ENCODE measurements at regions not wholly inside any gene's neighbourhood (a gene's known extent, or its start where the extent isn't known, plus 50 kb on each side); places are given as distances from the start of the nearest gene placed in this dataset.

DNA sequence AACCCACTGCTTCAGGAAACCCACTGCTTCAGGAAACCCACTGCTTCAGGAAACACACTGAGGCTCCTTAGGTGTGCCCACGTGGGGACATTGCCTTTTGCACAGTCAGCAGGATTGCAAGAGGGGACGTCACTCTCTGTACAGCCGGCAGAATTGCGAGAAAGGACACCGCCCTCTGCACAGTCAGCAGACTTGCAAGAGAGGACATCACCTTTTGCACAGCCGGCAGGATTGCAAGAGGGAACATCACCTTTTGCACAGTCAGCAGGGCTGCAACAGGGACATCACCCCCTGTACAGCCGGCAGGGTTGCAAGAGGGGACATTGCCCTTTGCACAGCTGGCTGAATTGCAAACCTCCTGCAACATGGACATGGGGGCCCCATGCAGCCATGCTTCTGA, 407.6 kb downstream of the GLRX3 start:
- no peak for DNase-seq (ENCODE audit: low read depth, low spot score)
- no peak for TF ChIP-seq CTCF (conservative IDR thresholded peaks at IDR 0.05)
- no peak overlapping the region for H3K27ac Mint-ChIP-seq (ENCODE audit: unreplicated experiment)
- no peak overlapping the region for H3K4me3 Mint-ChIP-seq
- no peaks in the 10 kb centered on the region for H3K4me1 Mint-ChIP-seq
- H3K27me3 Mint-ChIP-seq (ENCODE audit: low read depth): peaks cover 55% of the 10 kb centered on the region
- no peaks in the 10 kb centered on the region for H3K36me3 Mint-ChIP-seq (ENCODE audit: low read depth)
- no peaks in the 10 kb centered on the region for H3K9me3 Mint-ChIP-seq

DNA sequence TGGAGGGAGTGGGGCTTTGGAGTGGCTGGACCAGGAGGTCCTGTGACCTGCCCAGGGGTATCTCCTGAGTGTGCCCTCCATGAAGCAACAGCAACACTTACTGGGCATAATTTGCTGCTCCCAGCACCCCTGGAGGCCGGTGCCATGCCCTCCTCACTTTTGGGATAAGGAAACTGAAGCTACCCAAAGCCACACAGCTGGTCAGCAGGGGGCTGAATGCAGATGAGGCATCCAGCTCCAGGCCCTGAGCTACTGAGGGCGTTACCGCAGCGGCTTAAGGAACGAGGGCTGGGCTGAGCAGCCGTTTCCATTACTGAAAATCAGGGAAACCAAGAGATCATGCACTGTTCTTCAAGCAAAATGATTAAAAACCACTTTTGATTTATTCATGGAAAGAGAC, 408.9 kb downstream of the GLRX3 start:
- Mint-ChIP-seq H3K27ac (ENCODE audit: unreplicated experiment) (no peak overlapping the region), H3K27me3 (ENCODE audit: low read depth) (peaks cover 58% of the 10 kb centered on the region), H3K4me1 (no peaks in the 10 kb centered on the region), H3K4me3 (no peak overlapping the region), H3K9me3 (no peaks in the 10 kb centered on the region), H3K36me3 (ENCODE audit: low read depth) (no peaks in the 10 kb centered on the region)
- no peak for DNase-seq (ENCODE audit: low read depth, low spot score)
- TF ChIP-seq CTCF (conservative IDR thresholded peaks at IDR 0.05): no peak

DNA sequence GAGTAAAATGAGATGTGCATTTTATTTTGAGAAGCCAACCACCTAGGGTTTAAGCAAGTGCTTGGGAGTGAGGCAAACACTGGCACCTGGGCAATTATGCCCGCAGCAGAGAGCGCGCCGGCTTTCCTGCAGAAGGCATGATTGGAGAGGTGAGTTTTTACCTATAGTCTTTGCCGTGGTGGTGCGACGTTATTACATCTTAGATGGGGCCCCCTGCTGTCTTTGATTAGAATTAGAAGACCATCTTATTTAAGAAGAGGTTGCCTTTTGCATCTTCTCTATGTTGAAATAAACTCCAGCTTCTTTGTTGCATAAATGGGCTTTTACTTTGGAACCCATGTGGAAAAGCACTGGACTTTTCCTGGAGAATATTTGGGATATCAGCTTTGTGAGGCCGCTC, 409.5 kb downstream of the GLRX3 start:
- Mint-ChIP-seq H3K27me3 (ENCODE audit: low read depth) (peaks cover 53% of the 10 kb centered on the region), H3K4me1 (no peaks in the 10 kb centered on the region), H3K36me3 (ENCODE audit: low read depth) (no peaks in the 10 kb centered on the region), H3K4me3 (no peak overlapping the region), H3K27ac (ENCODE audit: unreplicated experiment) (no peak overlapping the region), H3K9me3 (no peaks in the 10 kb centered on the region)
- no peak for DNase-seq (ENCODE audit: low read depth, low spot score)
- TF ChIP-seq CTCF (conservative IDR thresholded peaks at IDR 0.05): no peak

- TF ChIP-seq CTCF (conservative IDR thresholded peaks at IDR 0.05): no peak
- no peaks in the 10 kb centered on the region for H3K4me1 Mint-ChIP-seq
- H3K36me3 Mint-ChIP-seq (ENCODE audit: low read depth): no peaks in the 10 kb centered on the region
- H3K27ac Mint-ChIP-seq (ENCODE audit: unreplicated experiment): no peak overlapping the region
- no peaks in the 10 kb centered on the region for H3K9me3 Mint-ChIP-seq
- no peak for DNase-seq (ENCODE audit: low read depth, low spot score)
- peaks cover 43% of the 10 kb centered on the region for H3K27me3 Mint-ChIP-seq (ENCODE audit: low read depth)
- no peak overlapping the region for H3K4me3 Mint-ChIP-seq
These were observed 410.6 kb downstream of the GLRX3 start for GRCh38 chr10:130546841-130547240.

DNA sequence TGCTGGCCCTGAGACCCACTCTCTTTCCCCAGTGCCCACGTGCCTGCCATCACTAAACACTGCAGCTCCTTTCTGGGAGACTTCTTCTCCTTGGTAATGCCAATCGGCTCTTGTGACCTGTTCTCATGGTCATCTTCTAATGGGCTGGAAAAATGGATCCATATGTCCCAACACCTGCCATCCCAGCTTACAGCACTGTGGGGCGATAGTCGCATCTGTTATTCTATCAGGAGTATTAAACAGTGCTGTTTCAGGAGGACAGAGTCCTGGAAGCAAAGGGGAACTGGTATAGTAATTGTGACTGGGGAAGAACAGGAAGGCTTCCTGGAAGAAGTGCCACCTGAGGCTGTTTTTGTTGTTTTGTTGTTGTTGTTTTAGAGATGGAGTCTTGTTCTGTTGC, 411.2 kb downstream of the GLRX3 start:
- DNase-seq (ENCODE audit: low read depth, low spot score): no peak
- Mint-ChIP-seq H3K27ac (ENCODE audit: unreplicated experiment) (no peak overlapping the region), H3K9me3 (no peaks in the 10 kb centered on the region), H3K4me1 (no peaks in the 10 kb centered on the region), H3K27me3 (ENCODE audit: low read depth) (peaks cover 40% of the 10 kb centered on the region), H3K4me3 (no peak overlapping the region), H3K36me3 (ENCODE audit: low read depth) (no peaks in the 10 kb centered on the region)
- peak; percentile 41 for TF ChIP-seq CTCF (conservative IDR thresholded peaks at IDR 0.05)

Data from neural crest cell (in vitro differentiated cells).